Urothelium cell line (cell line): ENCODE measurements at regions not wholly inside any gene's neighbourhood (a gene's known extent, or its start where the extent isn't known, plus 50 kb on each side); places are given as distances from the start of the nearest gene placed in this dataset.
"Not testable (repeated sequence)": the region's sequence is repeated elsewhere in the genome, so short reads cannot be mapped to it uniquely, and the experiment has no call there.

Experiments
- DNase-seq: peaks from one replicate; pipeline ENCODE4 v3.0.0; 2011; ENCODE audit warnings: low spot score, mixed read lengths
- FAIRE-seq: peaks from 2 replicates; lab custom pipeline; 2011; peaks lifted over from hg19 to GRCh38; lab: Jason Lieb, UNC

GRCh38 chr10:33041783-33042437 is 83.9 kb upstream of the ITGB1 start:
- FAIRE-seq (no peak), DNase-seq (no peak)

GRCh38 chr10:33040436-33040835 is 82.4 kb upstream of the ITGB1 start:
- DNase-seq (no peak), FAIRE-seq (no peak)

GRCh38 chr10:33039181-33039580 is 81.2 kb upstream of the ITGB1 start:
- no peak for DNase-seq
- FAIRE-seq = no peak

- DNase-seq (no peak), FAIRE-seq (no peak)
Observed at GRCh38 chr10:33038672-33039071, 80.6 kb upstream of the ITGB1 start.

- DNase-seq (no peak), FAIRE-seq (no peak)
Observed at GRCh38 chr10:33037726-33038125, 79.7 kb upstream of the ITGB1 start.

GRCh38 chr10:33036670-33037069 is 78.6 kb upstream of the ITGB1 start:
- FAIRE-seq = no peak
- no peak for DNase-seq

GRCh38 chr10:33035411-33035810 is 77.4 kb upstream of the ITGB1 start:
- FAIRE-seq = no peak
- DNase-seq = no peak

GRCh38 chr10:33034931-33035330 is 76.9 kb upstream of the ITGB1 start:
- DNase-seq (no peak), FAIRE-seq (no peak)

GRCh38 chr10:33032654-33033151 is 74.7 kb upstream of the ITGB1 start:
- DNase-seq (peak; percentile 52), FAIRE-seq (no peak)

- DNase-seq (no peak), FAIRE-seq (no peak)
Observed at GRCh38 chr10:33031815-33032653, 74.0 kb upstream of the ITGB1 start.

- DNase-seq (no peak), FAIRE-seq (no peak)
Observed at GRCh38 chr10:33031171-33031570, 73.1 kb upstream of the ITGB1 start.

GRCh38 chr10:33028515-33028914 is 70.5 kb upstream of the ITGB1 start:
- FAIRE-seq, DNase-seq: not testable (repeated sequence)

GRCh38 chr10:33027088-33027487 is 69.1 kb upstream of the ITGB1 start:
- DNase-seq = no peak
- no peak for FAIRE-seq

GRCh38 chr10:33026422-33026821 is 68.4 kb upstream of the ITGB1 start:
- FAIRE-seq (no peak), DNase-seq (no peak)

- FAIRE-seq (no peak), DNase-seq (no peak)
Observed at GRCh38 chr10:33025910-33026309, 67.9 kb upstream of the ITGB1 start.

GRCh38 chr10:33025039-33025438 is 67.0 kb upstream of the ITGB1 start:
- FAIRE-seq (no peak), DNase-seq (no peak)

- FAIRE-seq (no peak), DNase-seq (no peak)
Observed at GRCh38 chr10:33022691-33023090, 64.7 kb upstream of the ITGB1 start.

- DNase-seq (no peak), FAIRE-seq (no peak)
Observed at GRCh38 chr10:33022090-33022489, 64.1 kb upstream of the ITGB1 start.

- FAIRE-seq = no peak
- no peak for DNase-seq
Observed at GRCh38 chr10:33016988-33017387, 59.0 kb upstream of the ITGB1 start.

- FAIRE-seq = no peak
- no peak for DNase-seq
Observed at GRCh38 chr10:33015761-33016547, 57.9 kb upstream of the ITGB1 start.

- not testable (repeated sequence) for DNase-seq, FAIRE-seq
Observed at GRCh38 chr10:33013331-33013730, 55.3 kb upstream of the ITGB1 start.
